GM23338 (cell line): ENCODE measurements at regions not wholly inside any gene's neighbourhood (a gene's known extent, or its start where the extent isn't known, plus 50 kb on each side); places are given as distances from the start of the nearest gene placed in this dataset.

Experiments used
- ATAC-seq: fragments of 200-7000 bp; cut with Tn5 transposase; 3 replicates; pipeline ENCODE4 v1.9.1; 2020
- DNase-seq: peaks from one replicate; pipeline ENCODE4 v3.0.0-alpha.2; 2015; ENCODE audit warnings: low spot score
- H2AFZ ChIP-seq: fragments of 200-600 bp; sonication (generic); 2 replicates; pipeline ENCODE4 v1.8.0; 2016; ENCODE audit warnings: antibody characterized with exemption, mild to moderate bottlenecking, moderate library complexity
- H3F3A ChIP-seq: fragments of 200-600 bp; sonication (generic); replicated peaks from 2 replicates; pipeline ENCODE4 v1.8.0; 2017; ENCODE audit warnings: antibody characterized with exemption, mixed run types, low read depth
- H3K27ac ChIP-seq: fragments of 200-600 bp; sonication (generic); 2 replicates; pipeline ENCODE4 v1.6.1; 2016; ENCODE audit warnings: low read depth
- H3K27me3 ChIP-seq: fragments of 200-600 bp; sonication (generic); 2 replicates; pipeline ENCODE4 v1.8.0; 2016; ENCODE audit warnings: mild to moderate bottlenecking, mixed run types, moderate library complexity; ENCODE audit not compliant: insufficient read depth
- H3K36me3 ChIP-seq: fragments of 200-600 bp; sonication (generic); 2 replicates; pipeline ENCODE4 v1.8.0; 2016; ENCODE audit warnings: mild to moderate bottlenecking; ENCODE audit not compliant: insufficient read depth
- H3K4me1 ChIP-seq: fragments of 200-600 bp; sonication (generic); 2 replicates; pipeline ENCODE4 v1.8.0; 2016; ENCODE audit warnings: mild to moderate bottlenecking, moderate library complexity; ENCODE audit not compliant: insufficient read depth
- H3K4me2 ChIP-seq: fragments of 200-600 bp; sonication (generic); 2 replicates; pipeline ENCODE4 v1.7.1; 2017; ENCODE audit warnings: mixed run types
- H3K4me3 ChIP-seq: fragments of 200-600 bp; sonication (generic); 2 replicates; pipeline ENCODE4 v1.6.1; 2016; ENCODE audit warnings: mixed run types
- H3K79me2 ChIP-seq: fragments of 200-600 bp; sonication (generic); replicated peaks from 2 replicates; pipeline ENCODE4 v1.8.0; 2017; ENCODE audit warnings: mild to moderate bottlenecking; ENCODE audit not compliant: insufficient read depth
- H3K9me2 ChIP-seq: fragments of 200-600 bp; sonication (generic); 2 replicates; pipeline ENCODE4 v1.8.0; 2017; ENCODE audit not compliant: insufficient read depth
- H4K20me1 ChIP-seq: fragments of 200-600 bp; sonication (generic); replicated peaks from 2 replicates; pipeline ENCODE4 v1.8.0; 2017; ENCODE audit warnings: mild to moderate bottlenecking; ENCODE audit not compliant: insufficient read depth
- H3K27ac Mint-ChIP-seq: 2 replicates; pipeline ENCODE4 v1.8.0; 2020; ENCODE audit warnings: inconsistent platforms, mild to moderate bottlenecking, moderate library complexity, mixed read lengths
- H3K27me3 Mint-ChIP-seq: 3 replicates; pipeline ENCODE4 v1.8.0; 2022; ENCODE audit warnings: low read depth, mild to moderate bottlenecking, moderate library complexity, mixed read lengths, inconsistent platforms; ENCODE audit not compliant: insufficient read depth, poor library complexity
- H3K36me3 Mint-ChIP-seq: 3 replicates; pipeline ENCODE4 v1.8.0; 2021; ENCODE audit warnings: low read depth, mild to moderate bottlenecking, inconsistent platforms, moderate library complexity, mixed read lengths
- H3K4me1 Mint-ChIP-seq: 3 replicates; pipeline ENCODE4 v1.8.0; 2020; ENCODE audit warnings: mild to moderate bottlenecking, inconsistent platforms, mixed read lengths
- H3K4me3 Mint-ChIP-seq: 3 replicates; pipeline ENCODE4 v1.8.0; 2021; ENCODE audit warnings: moderate library complexity, mild to moderate bottlenecking, inconsistent platforms, mixed read lengths
- H3K9me3 Mint-ChIP-seq: 3 replicates; pipeline ENCODE4 v1.8.0; 2020; ENCODE audit warnings: moderate library complexity, mild to moderate bottlenecking, inconsistent platforms, mixed read lengths
- CREB1 ChIP-seq: fragments of 250-450 bp; sonication (Bioruptor Pico); IDR thresholded peaks from 2 replicates; pipeline ENCODE4 v1.5.0; 2020; ENCODE audit warnings: low read depth, mild to moderate bottlenecking, moderate library complexity
- EZH2 ChIP-seq: fragments of 200-600 bp; sonication (generic); IDR thresholded peaks from one replicate; pipeline ENCODE4 v1.8.0; 2017; ENCODE audit warnings: antibody characterized with exemption, mild to moderate bottlenecking, low read depth; ENCODE audit not compliant: unreplicated experiment
- EZH2phosphoT487 ChIP-seq: fragments of 200-600 bp; sonication (generic); IDR thresholded peaks from one replicate; pipeline ENCODE4 v1.8.1; 2018; ENCODE audit warnings: antibody characterized with exemption; ENCODE audit not compliant: unreplicated experiment
- JUNB ChIP-seq: IDR thresholded peaks from one replicate; pipeline ENCODE4 v1.6.1; 2016; ENCODE audit warnings: antibody characterized with exemption; ENCODE audit not compliant: unreplicated experiment
- NANOG ChIP-seq: IDR thresholded peaks from 2 replicates; pipeline ENCODE4 v1.6.1; 2016; ENCODE audit warnings: antibody characterized with exemption, borderline replicate concordance
- POLR2AphosphoS5 ChIP-seq: IDR thresholded peaks from 2 replicates; pipeline ENCODE4 v1.6.1; 2016; ENCODE audit warnings: antibody characterized with exemption, low read depth
- STAT1 ChIP-seq: IDR thresholded peaks from one replicate; pipeline ENCODE4 v1.6.1; 2016; ENCODE audit warnings: antibody characterized with exemption; ENCODE audit not compliant: unreplicated experiment
- ZNF114 ChIP-seq: fragments of 250-450 bp; sonication (Bioruptor Pico); IDR thresholded peaks from 2 replicates; pipeline ENCODE4 v1.5.0; 2020; ENCODE audit warnings: mild to moderate bottlenecking, moderate library complexity
- ZNF331 ChIP-seq: fragments of 250-450 bp; sonication (Bioruptor Pico); IDR thresholded peaks from 2 replicates; pipeline ENCODE4 v1.5.0; 2020; ENCODE audit warnings: low read depth, mild to moderate bottlenecking, moderate library complexity
- TF ChIP-seq, protein P1 (sequence below): fragments of 250-450 bp; sonication (Bioruptor Pico); IDR thresholded peaks from 2 replicates; pipeline ENCODE4 v1.5.0; 2020; ENCODE audit warnings: mild to moderate bottlenecking, moderate library complexity
- TF ChIP-seq, protein P2 (sequence below): IDR thresholded peaks from 2 replicates; pipeline ENCODE4 v1.6.1; 2016; ENCODE audit warnings: antibody characterized with exemption
- TF ChIP-seq, protein P3 (sequence below), 2 experiments: fragments of 200-600 bp in 1 of 2; sonication (generic) in 1 of 2; conservative IDR thresholded peaks; 2 replicates each; pipeline versions ENCODE4 v1.5.1 to v1.6.1; 2016 to 2017; ENCODE audit warnings: antibody characterized with exemption in 2 of 2, low read depth in 2 of 2, mild to moderate bottlenecking in 2 of 2, moderate library complexity in 1 of 2
- TF ChIP-seq, protein P4 (sequence below): IDR thresholded peaks from one replicate; pipeline ENCODE4 v1.6.1; 2018; ENCODE audit warnings: antibody characterized with exemption; ENCODE audit not compliant: unreplicated experiment

DNA sequence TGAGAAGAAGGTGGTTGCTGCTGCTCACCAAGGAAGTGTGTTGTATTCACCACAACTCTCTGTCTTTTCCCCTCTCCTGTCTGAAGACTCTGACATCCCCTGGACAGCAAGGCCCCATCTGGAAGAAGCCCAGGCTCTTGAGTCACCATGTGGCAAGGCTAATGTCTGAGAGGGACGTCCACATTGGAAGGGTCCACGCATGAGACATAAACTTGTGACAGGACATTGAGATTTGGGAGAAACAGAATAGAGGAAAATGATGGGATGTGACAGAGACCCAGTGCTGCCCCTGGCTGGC, 176.5 kb downstream of the IRF8 start:
- DNase-seq, result no peak
- Histone ChIP-seq H3K36me3 (no peaks in the 10 kb centered on the region), H3K79me2 (no peaks in the 10 kb centered on the region), H3K4me3 (no peak overlapping the region), H3K27me3 (no peaks in the 10 kb centered on the region), H3F3A (no peaks in the 10 kb centered on the region), H3K4me1 (no peaks in the 10 kb centered on the region), H4K20me1 (no peaks in the 10 kb centered on the region), H3K4me2 (no peak overlapping the region), H3K9me2 (no peaks in the 10 kb centered on the region), H3K27ac (no peak overlapping the region), H2AFZ (no peak overlapping the region)
- TF ChIP-seq, protein P1, sequence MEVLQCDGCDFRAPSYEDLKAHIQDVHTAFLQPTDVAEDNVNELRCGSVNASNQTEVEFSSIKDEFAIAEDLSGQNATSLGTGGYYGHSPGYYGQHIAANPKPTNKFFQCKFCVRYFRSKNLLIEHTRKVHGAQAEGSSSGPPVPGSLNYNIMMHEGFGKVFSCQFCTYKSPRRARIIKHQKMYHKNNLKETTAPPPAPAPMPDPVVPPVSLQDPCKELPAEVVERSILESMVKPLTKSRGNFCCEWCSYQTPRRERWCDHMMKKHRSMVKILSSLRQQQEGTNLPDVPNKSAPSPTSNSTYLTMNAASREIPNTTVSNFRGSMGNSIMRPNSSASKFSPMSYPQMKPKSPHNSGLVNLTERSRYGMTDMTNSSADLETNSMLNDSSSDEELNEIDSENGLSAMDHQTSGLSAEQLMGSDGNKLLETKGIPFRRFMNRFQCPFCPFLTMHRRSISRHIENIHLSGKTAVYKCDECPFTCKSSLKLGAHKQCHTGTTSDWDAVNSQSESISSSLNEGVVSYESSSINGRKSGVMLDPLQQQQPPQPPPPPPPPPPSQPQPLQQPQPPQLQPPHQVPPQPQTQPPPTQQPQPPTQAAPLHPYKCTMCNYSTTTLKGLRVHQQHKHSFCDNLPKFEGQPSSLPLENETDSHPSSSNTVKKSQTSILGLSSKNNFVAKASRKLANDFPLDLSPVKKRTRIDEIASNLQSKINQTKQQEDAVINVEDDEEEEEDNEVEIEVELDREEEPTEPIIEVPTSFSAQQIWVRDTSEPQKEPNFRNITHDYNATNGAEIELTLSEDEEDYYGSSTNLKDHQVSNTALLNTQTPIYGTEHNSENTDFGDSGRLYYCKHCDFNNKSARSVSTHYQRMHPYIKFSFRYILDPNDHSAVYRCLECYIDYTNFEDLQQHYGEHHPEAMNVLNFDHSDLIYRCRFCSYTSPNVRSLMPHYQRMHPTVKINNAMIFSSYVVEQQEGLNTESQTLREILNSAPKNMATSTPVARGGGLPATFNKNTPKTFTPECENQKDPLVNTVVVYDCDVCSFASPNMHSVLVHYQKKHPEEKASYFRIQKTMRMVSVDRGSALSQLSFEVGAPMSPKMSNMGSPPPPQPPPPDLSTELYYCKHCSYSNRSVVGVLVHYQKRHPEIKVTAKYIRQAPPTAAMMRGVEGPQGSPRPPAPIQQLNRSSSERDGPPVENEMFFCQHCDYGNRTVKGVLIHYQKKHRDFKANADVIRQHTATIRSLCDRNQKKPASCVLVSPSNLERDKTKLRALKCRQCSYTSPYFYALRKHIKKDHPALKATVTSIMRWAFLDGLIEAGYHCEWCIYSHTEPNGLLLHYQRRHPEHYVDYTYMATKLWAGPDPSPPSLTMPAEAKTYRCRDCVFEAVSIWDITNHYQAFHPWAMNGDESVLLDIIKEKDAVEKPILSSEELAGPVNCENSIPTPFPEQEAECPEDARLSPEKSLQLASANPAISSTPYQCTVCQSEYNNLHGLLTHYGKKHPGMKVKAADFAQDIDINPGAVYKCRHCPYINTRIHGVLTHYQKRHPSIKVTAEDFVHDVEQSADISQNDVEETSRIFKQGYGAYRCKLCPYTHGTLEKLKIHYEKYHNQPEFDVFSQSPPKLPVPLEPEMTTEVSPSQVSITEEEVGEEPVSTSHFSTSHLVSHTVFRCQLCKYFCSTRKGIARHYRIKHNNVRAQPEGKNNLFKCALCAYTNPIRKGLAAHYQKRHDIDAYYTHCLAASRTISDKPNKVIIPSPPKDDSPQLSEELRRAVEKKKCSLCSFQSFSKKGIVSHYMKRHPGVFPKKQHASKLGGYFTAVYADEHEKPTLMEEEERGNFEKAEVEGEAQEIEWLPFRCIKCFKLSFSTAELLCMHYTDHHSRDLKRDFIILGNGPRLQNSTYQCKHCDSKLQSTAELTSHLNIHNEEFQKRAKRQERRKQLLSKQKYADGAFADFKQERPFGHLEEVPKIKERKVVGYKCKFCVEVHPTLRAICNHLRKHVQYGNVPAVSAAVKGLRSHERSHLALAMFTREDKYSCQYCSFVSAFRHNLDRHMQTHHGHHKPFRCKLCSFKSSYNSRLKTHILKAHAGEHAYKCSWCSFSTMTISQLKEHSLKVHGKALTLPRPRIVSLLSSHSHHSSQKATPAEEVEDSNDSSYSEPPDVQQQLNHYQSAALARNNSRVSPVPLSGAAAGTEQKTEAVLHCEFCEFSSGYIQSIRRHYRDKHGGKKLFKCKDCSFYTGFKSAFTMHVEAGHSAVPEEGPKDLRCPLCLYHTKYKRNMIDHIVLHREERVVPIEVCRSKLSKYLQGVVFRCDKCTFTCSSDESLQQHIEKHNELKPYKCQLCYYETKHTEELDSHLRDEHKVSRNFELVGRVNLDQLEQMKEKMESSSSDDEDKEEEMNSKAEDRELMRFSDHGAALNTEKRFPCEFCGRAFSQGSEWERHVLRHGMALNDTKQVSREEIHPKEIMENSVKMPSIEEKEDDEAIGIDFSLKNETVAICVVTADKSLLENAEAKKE (CRISPR knock-in tag), result no peak
- no peak for TF ChIP-seq EZH2phosphoT487
- TF ChIP-seq, protein P2, sequence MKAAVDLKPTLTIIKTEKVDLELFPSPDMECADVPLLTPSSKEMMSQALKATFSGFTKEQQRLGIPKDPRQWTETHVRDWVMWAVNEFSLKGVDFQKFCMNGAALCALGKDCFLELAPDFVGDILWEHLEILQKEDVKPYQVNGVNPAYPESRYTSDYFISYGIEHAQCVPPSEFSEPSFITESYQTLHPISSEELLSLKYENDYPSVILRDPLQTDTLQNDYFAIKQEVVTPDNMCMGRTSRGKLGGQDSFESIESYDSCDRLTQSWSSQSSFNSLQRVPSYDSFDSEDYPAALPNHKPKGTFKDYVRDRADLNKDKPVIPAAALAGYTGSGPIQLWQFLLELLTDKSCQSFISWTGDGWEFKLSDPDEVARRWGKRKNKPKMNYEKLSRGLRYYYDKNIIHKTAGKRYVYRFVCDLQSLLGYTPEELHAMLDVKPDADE, result no peak
- no peak for TF ChIP-seq ZNF331 (CRISPR knock-in tag)
- no peak for TF ChIP-seq STAT1
- TF ChIP-seq ZNF114 (CRISPR knock-in tag), result no peak
- no peak for TF ChIP-seq NANOG
- TF ChIP-seq, protein P3, sequence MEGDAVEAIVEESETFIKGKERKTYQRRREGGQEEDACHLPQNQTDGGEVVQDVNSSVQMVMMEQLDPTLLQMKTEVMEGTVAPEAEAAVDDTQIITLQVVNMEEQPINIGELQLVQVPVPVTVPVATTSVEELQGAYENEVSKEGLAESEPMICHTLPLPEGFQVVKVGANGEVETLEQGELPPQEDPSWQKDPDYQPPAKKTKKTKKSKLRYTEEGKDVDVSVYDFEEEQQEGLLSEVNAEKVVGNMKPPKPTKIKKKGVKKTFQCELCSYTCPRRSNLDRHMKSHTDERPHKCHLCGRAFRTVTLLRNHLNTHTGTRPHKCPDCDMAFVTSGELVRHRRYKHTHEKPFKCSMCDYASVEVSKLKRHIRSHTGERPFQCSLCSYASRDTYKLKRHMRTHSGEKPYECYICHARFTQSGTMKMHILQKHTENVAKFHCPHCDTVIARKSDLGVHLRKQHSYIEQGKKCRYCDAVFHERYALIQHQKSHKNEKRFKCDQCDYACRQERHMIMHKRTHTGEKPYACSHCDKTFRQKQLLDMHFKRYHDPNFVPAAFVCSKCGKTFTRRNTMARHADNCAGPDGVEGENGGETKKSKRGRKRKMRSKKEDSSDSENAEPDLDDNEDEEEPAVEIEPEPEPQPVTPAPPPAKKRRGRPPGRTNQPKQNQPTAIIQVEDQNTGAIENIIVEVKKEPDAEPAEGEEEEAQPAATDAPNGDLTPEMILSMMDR (conservative IDR thresholded peaks at IDR 0.05; ENCODE audit: low read depth in 2 of 2), result no peak
- TF ChIP-seq EZH2, result no peak
- TF ChIP-seq CREB1 (CRISPR knock-in tag), result no peak
- no peak for TF ChIP-seq POLR2AphosphoS5
- no peak for TF ChIP-seq JUNB
- TF ChIP-seq, protein P4, sequence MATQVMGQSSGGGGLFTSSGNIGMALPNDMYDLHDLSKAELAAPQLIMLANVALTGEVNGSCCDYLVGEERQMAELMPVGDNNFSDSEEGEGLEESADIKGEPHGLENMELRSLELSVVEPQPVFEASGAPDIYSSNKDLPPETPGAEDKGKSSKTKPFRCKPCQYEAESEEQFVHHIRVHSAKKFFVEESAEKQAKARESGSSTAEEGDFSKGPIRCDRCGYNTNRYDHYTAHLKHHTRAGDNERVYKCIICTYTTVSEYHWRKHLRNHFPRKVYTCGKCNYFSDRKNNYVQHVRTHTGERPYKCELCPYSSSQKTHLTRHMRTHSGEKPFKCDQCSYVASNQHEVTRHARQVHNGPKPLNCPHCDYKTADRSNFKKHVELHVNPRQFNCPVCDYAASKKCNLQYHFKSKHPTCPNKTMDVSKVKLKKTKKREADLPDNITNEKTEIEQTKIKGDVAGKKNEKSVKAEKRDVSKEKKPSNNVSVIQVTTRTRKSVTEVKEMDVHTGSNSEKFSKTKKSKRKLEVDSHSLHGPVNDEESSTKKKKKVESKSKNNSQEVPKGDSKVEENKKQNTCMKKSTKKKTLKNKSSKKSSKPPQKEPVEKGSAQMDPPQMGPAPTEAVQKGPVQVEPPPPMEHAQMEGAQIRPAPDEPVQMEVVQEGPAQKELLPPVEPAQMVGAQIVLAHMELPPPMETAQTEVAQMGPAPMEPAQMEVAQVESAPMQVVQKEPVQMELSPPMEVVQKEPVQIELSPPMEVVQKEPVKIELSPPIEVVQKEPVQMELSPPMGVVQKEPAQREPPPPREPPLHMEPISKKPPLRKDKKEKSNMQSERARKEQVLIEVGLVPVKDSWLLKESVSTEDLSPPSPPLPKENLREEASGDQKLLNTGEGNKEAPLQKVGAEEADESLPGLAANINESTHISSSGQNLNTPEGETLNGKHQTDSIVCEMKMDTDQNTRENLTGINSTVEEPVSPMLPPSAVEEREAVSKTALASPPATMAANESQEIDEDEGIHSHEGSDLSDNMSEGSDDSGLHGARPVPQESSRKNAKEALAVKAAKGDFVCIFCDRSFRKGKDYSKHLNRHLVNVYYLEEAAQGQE, result no peak
- Mint-ChIP-seq H3K9me3 (no peaks in the 10 kb centered on the region), H3K27ac (no peak overlapping the region), H3K27me3 (peaks cover 15% of the 10 kb centered on the region), H3K36me3 (no peaks in the 10 kb centered on the region), H3K4me1 (peaks cover 22% of the 10 kb centered on the region), H3K4me3 (no peak overlapping the region)
- no peak for ATAC-seq
